SU-DHL-6 (cell line): ENCODE measurements at regions not wholly inside any gene's neighbourhood (a gene's known extent, or its start where the extent isn't known, plus 50 kb on each side); places are given as distances from the start of the nearest gene placed in this dataset.
"Not testable (repeated sequence)": the region's sequence is repeated elsewhere in the genome, so short reads cannot be mapped to it uniquely, and the experiment has no call there.

ENCODE experiments used
- H2AFZ ChIP-seq: fragments of 200-600 bp; sonication (generic); 2 replicates; pipeline ENCODE4 v1.6.1; 2014; ENCODE audit warnings: low read depth, mild to moderate bottlenecking, moderate library complexity, mixed read lengths, antibody characterized with exemption, low read length; ENCODE audit not compliant: severe bottlenecking
- H3F3A ChIP-seq: fragments of 200-600 bp; shearing (Covaris generic); 2 replicates; pipeline ENCODE4 v1.6.0; 2016; ENCODE audit warnings: antibody characterized with exemption, mild to moderate bottlenecking; ENCODE audit not compliant: insufficient read depth
- H3K27ac ChIP-seq: fragments of 200-600 bp; sonication (generic); 2 replicates; pipeline ENCODE4 v1.5.1; 2016; ENCODE audit warnings: low read depth, mild to moderate bottlenecking, low read length, moderate library complexity, mixed read lengths
- H3K27me3 ChIP-seq: fragments of 200-600 bp; sonication (generic), shearing (Covaris generic); 2 replicates; pipeline ENCODE4 v1.6.0; 2014; ENCODE audit warnings: mild to moderate bottlenecking, low read length
- H3K36me3 ChIP-seq: fragments of 200-600 bp; sonication (generic); 2 replicates; pipeline ENCODE4 v1.6.1; 2014; ENCODE audit warnings: mild to moderate bottlenecking, low read length, mixed read lengths
- H3K4me2 ChIP-seq: fragments of 300-600, 200-600 bp; shearing (Covaris generic), sonication (generic); 2 replicates; pipeline ENCODE4 v1.6.0; 2014; ENCODE audit warnings: low read length, low read depth, mild to moderate bottlenecking; ENCODE audit not compliant: poor library complexity, severe bottlenecking
- H3K4me3 ChIP-seq: fragments of 200-600 bp; sonication (generic); 2 replicates; pipeline ENCODE4 v1.5.1; 2014; ENCODE audit warnings: antibody characterized with exemption, low read length, mild to moderate bottlenecking, mixed read lengths; ENCODE audit not compliant: insufficient read depth, poor library complexity, severe bottlenecking
- H3K79me2 ChIP-seq: fragments of 200-600 bp; sonication (generic); 2 replicates; pipeline ENCODE4 v1.6.1; 2014; ENCODE audit warnings: mild to moderate bottlenecking, low read length, moderate library complexity; ENCODE audit not compliant: insufficient read depth
- H3K9ac ChIP-seq: fragments of 200-600 bp; sonication (generic); 2 replicates; pipeline ENCODE4 v1.7.0; 2014; ENCODE audit warnings: mild to moderate bottlenecking, low read length
- H3K9me2 ChIP-seq: fragments of 200-600 bp; sonication (generic); replicated peaks from 2 replicates; pipeline ENCODE4 v1.6.1; 2014; ENCODE audit warnings: low read length; ENCODE audit not compliant: insufficient read depth
- H3K9me3 ChIP-seq: fragments of 200-600 bp; sonication (generic); 2 replicates; pipeline ENCODE4 v1.6.1; 2014; ENCODE audit warnings: low read length, mixed read lengths; ENCODE audit not compliant: insufficient read depth
- H4K20me1 ChIP-seq: fragments of 200-600 bp; sonication (generic); 2 replicates; pipeline ENCODE4 v1.6.1; 2014; ENCODE audit warnings: low read depth, mild to moderate bottlenecking, antibody characterized with exemption, low read length, moderate library complexity, mixed read lengths
- CTCF ChIP-seq: fragments of 200-600 bp; sonication (generic); IDR thresholded peaks from one replicate; pipeline ENCODE4 v1.5.1; 2017; ENCODE audit warnings: antibody characterized with exemption, mild to moderate bottlenecking, low read length, moderate library complexity; ENCODE audit not compliant: insufficient read depth, poor library complexity, severe bottlenecking
- EZH2phosphoT487 ChIP-seq: fragments of 200-600 bp; sonication (generic), shearing (Covaris generic); conservative IDR thresholded peaks from 2 replicates; pipeline ENCODE4 v1.6.1; 2018; ENCODE audit warnings: mild to moderate bottlenecking, antibody characterized with exemption, low read length, moderate library complexity, mixed read lengths

- H3K9ac ChIP-seq, result no peak overlapping the region
- no peaks in the 10 kb centered on the region for H3K9me2 ChIP-seq
- H3K4me3 ChIP-seq, result no peak overlapping the region
- no peaks in the 10 kb centered on the region for H3K79me2 ChIP-seq
- H2AFZ ChIP-seq, result no peak overlapping the region
- H3K27me3 ChIP-seq, result no peaks in the 10 kb centered on the region
- no peaks in the 10 kb centered on the region for H3K36me3 ChIP-seq
- no peaks in the 10 kb centered on the region for H3F3A ChIP-seq
- H3K4me2 ChIP-seq, result no peak overlapping the region
- TF ChIP-seq CTCF (no peak), EZH2phosphoT487 (no peak)
- no peaks in the 10 kb centered on the region for H3K9me3 ChIP-seq
- no peak overlapping the region for H3K27ac ChIP-seq
- no peaks in the 10 kb centered on the region for H4K20me1 ChIP-seq
Observed at GRCh38 chr4:117014236-117014635, 71.1 kb downstream of the TRAM1L1 start.

- no peaks in the 10 kb centered on the region for H3F3A ChIP-seq
- no peaks in the 10 kb centered on the region for H3K27me3 ChIP-seq
- H3K4me2 ChIP-seq, result no peak overlapping the region
- no peak overlapping the region for H3K27ac ChIP-seq
- no peaks in the 10 kb centered on the region for H4K20me1 ChIP-seq
- H2AFZ ChIP-seq, result no peak overlapping the region
- H3K9me2 ChIP-seq, result no peaks in the 10 kb centered on the region
- no peak for TF ChIP-seq EZH2phosphoT487
- no peak for TF ChIP-seq CTCF
- no peak overlapping the region for H3K4me3 ChIP-seq
- no peaks in the 10 kb centered on the region for H3K36me3 ChIP-seq
- H3K9me3 ChIP-seq, result no peaks in the 10 kb centered on the region
- no peaks in the 10 kb centered on the region for H3K79me2 ChIP-seq
- no peak overlapping the region for H3K9ac ChIP-seq
Observed at GRCh38 chr4:117010671-117011070, 74.7 kb downstream of the TRAM1L1 start.

GRCh38 chr4:117001077-117001476 lies 84.3 kb downstream of the TRAM1L1 start:
- no peak for TF ChIP-seq CTCF
- no peak for TF ChIP-seq EZH2phosphoT487
- Histone ChIP-seq H3K79me2 (no peaks in the 10 kb centered on the region), H3K9me2 (no peaks in the 10 kb centered on the region), H3K4me2 (peak overlapping the region; percentile 51), H3F3A (no peaks in the 10 kb centered on the region), H3K27me3 (no peaks in the 10 kb centered on the region), H3K9me3 (no peaks in the 10 kb centered on the region), H3K36me3 (no peaks in the 10 kb centered on the region), H3K27ac (peak overlapping the region; percentile 73), H4K20me1 (no peaks in the 10 kb centered on the region), H3K9ac (no peak overlapping the region; the same call in 1 of the 2 replicates), H3K4me3 (peak overlapping the region; percentile 33), H2AFZ (peak overlapping the region; percentile 89)

- no peaks in the 10 kb centered on the region for H3K9me2 ChIP-seq
- H3K4me2 ChIP-seq, result no peak overlapping the region
- no peak overlapping the region for H3K27ac ChIP-seq
- no peaks in the 10 kb centered on the region for H3K79me2 ChIP-seq
- no peaks in the 10 kb centered on the region for H3K27me3 ChIP-seq
- H3K36me3 ChIP-seq, result no peaks in the 10 kb centered on the region
- no peaks in the 10 kb centered on the region for H3K9me3 ChIP-seq
- H3F3A ChIP-seq, result no peaks in the 10 kb centered on the region
- H3K4me3 ChIP-seq, result no peak overlapping the region
- H2AFZ ChIP-seq, result no peak overlapping the region
- TF ChIP-seq EZH2phosphoT487 (no peak), CTCF (no peak)
- H3K9ac ChIP-seq, result no peak overlapping the region
- H4K20me1 ChIP-seq, result no peaks in the 10 kb centered on the region
Observed at GRCh38 chr4:116982656-116983055, 102.7 kb downstream of the TRAM1L1 start.

GRCh38 chr4:116980436-116980835 lies 104.9 kb downstream of the TRAM1L1 start:
- not testable (repeated sequence) for H3K4me3 ChIP-seq, H3K27me3 ChIP-seq, H3K9me2 ChIP-seq, H3K79me2 ChIP-seq, H3K9ac ChIP-seq, H3K4me2 ChIP-seq, H3K27ac ChIP-seq, H4K20me1 ChIP-seq, H2AFZ ChIP-seq, H3K36me3 ChIP-seq, H3F3A ChIP-seq, H3K9me3 ChIP-seq
